Esophagus squamous epithelium (tissue), 5 donors: ENCODE measurements at regions not wholly inside any gene's neighbourhood (a gene's known extent, or its start where the extent isn't known, plus 50 kb on each side); places are given as distances from the start of the nearest gene placed in this dataset.

Experiments used
- DNase-seq: peaks from one replicate; lab custom pipeline; 2025; lab: John Stamatoyannopoulos, UW
- H3K27ac ChIP-seq, 4 donors: fragments of 200-600 bp; sonication (generic); one replicate each; pipeline ENCODE4 v1.5.1; 2016 to 2019; ENCODE audit warnings: mild to moderate bottlenecking in 1 of 4
- H3K27me3 ChIP-seq, 4 donors: fragments of 200-600 bp; sonication (generic); 1 replicate in 3 of 4; 2 replicates in 1 of 4; pipeline versions ENCODE4 v1.5.1 to v1.6.0; 2017 to 2021; ENCODE audit warnings: antibody characterized with exemption in 1 of 4
- H3K36me3 ChIP-seq, 3 donors: fragments of 200-600 bp; sonication (generic); one replicate each; pipeline ENCODE4 v1.5.1; 2016 to 2019
- H3K4me1 ChIP-seq, 3 donors: fragments of 200-600 bp; sonication (generic); one replicate each; pipeline ENCODE4 v1.5.1; 2017 to 2019
- H3K4me3 ChIP-seq, 4 donors: fragments of 200-600 bp; sonication (generic); 1 replicate in 3 of 4; 2 replicates in 1 of 4; pipeline ENCODE4 v1.5.1; 2016 to 2019; ENCODE audit warnings: mild to moderate bottlenecking in 2 of 4, moderate library complexity in 1 of 4
- H3K9me3 ChIP-seq, 3 donors: fragments of 200-600 bp; sonication (generic); one replicate each; pipeline ENCODE4 v1.5.1; 2016 to 2019
- POLR2A ChIP-seq, 4 donors: fragments of 450-650 bp; IDR thresholded peaks; one replicate each; pipeline ENCODE4 v1.6.1; 2017; ENCODE audit warnings: antibody characterized with exemption in 4 of 4, mild to moderate bottlenecking in 4 of 4, moderate library complexity in 3 of 4
- WGBS, 2 donors: methylation state at CpG; one replicate each; pipeline ENCODE4 v1.1.5; 2018; 5-methylcytosine and 5-hydroxymethylcytosine counted together
- intact Hi-C: fragments of 100-400 bp; cut with DNase I; formaldehyde crosslinking; loops from one replicate; pipeline ENCODE4 v1.15.0; 2022
- TF ChIP-seq, protein P1 (sequence below), 6 experiments: fragments of 450-650 bp in 4 of 6; fragments of 200-600 bp in 2 of 6; sonication (generic) in 2 of 6; IDR thresholded peaks; one replicate each; pipeline ENCODE4 v1.5.1; 2016 to 2019; ENCODE audit warnings: antibody characterized with exemption in 6 of 6, mild to moderate bottlenecking in 4 of 6, moderate library complexity in 4 of 6
- donor health status: DM: yes; HTN: yes; CAD: no.

DNA sequence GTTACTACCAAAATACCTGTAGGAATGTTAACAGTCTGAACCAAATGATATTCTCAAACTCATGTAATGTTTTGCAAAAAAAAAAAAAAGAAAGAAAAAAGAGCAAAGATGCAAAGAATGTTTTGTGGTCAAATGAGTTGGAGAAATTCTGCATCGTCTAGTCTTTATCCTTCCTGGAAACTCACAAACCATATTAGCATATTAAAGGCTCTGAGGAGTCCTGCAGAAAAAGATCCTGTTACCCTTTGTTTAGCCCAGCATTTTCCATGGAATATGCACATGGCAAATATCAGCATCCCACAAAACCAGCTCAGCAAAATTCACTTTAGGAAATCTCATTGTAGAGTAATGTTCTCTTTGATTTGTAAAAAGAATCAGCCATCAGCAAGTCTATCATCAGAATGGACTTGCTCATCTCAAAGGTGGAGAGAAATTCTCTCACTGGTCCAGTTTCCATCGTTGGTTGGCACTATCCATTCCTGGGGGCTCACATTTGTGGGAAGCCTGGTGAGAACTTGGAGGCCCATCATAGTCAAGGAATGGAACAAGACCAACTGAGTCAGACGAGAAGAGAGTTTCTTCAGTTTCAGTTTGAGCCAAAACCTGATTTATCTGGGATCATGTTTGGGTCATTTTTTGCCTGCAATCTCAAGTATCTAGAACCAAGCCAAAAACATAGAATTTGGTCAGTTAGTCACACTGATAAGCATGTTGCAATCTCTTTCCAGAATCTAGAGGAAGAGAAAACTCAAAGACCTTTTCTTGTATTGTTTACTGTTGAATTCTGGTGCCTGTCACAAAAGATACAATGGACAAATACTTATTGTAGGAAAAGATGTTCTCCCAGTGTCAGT, 129.8 kb downstream of the TBX5 start:
- TF ChIP-seq, protein P1, sequence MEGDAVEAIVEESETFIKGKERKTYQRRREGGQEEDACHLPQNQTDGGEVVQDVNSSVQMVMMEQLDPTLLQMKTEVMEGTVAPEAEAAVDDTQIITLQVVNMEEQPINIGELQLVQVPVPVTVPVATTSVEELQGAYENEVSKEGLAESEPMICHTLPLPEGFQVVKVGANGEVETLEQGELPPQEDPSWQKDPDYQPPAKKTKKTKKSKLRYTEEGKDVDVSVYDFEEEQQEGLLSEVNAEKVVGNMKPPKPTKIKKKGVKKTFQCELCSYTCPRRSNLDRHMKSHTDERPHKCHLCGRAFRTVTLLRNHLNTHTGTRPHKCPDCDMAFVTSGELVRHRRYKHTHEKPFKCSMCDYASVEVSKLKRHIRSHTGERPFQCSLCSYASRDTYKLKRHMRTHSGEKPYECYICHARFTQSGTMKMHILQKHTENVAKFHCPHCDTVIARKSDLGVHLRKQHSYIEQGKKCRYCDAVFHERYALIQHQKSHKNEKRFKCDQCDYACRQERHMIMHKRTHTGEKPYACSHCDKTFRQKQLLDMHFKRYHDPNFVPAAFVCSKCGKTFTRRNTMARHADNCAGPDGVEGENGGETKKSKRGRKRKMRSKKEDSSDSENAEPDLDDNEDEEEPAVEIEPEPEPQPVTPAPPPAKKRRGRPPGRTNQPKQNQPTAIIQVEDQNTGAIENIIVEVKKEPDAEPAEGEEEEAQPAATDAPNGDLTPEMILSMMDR (IDR thresholded peaks at IDR 0.05): no peak
- TF ChIP-seq POLR2A (IDR thresholded peaks at IDR 0.05): no peak
- no peak for DNase-seq
- Histone ChIP-seq H3K4me1 (peaks cover 0 to 4% (median 0%) of the 10 kb centered on the region in 3 donors), H3K27me3 (no peaks in the 10 kb centered on the region), H3K4me3 (no peak overlapping the region), H3K9me3 (no peaks in the 10 kb centered on the region), H3K36me3 (no peaks in the 10 kb centered on the region), H3K27ac (no peak overlapping the region)
- WGBS, 2 donors: 44 to 49% methylated on average over 3 of the region's 3 CpGs
- intact Hi-C loops: no loop called here

DNA sequence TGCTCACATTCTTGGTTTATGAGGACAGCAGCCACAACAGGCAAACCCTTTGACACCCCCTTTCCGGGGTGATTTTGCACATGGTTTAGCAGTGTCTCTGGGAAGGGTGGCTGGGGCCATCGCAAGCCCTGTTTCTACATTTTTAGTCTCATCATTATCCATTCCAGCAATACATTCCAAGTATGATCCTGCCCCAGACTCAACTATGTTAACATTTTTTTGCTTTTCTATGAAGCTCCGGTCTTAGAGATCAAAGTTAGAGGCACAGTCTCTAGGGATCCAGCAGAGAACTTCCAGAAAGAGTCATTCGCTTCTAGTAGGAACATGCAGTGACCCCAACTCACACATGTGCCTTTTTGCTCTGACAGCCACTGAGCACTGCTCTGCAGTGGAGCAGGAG, 130.9 kb downstream of the TBX5 start:
- TF ChIP-seq, protein P1 (IDR thresholded peaks at IDR 0.05): no peak
- TF ChIP-seq POLR2A (IDR thresholded peaks at IDR 0.05): no peak
- WGBS, 2 donors: 52 to 64% methylated on average over 4 of the region's 4 CpGs
- no peak overlapping the region for H3K27ac ChIP-seq
- H3K4me1 ChIP-seq: peaks cover 0 to 4% (median 0%) of the 10 kb centered on the region in 3 donors
- intact Hi-C loops: no loop called here
- no peak overlapping the region for H3K4me3 ChIP-seq
- no peak for DNase-seq
- H3K9me3 ChIP-seq: no peaks in the 10 kb centered on the region
- H3K27me3 ChIP-seq: no peaks in the 10 kb centered on the region
- H3K36me3 ChIP-seq: no peaks in the 10 kb centered on the region

DNA sequence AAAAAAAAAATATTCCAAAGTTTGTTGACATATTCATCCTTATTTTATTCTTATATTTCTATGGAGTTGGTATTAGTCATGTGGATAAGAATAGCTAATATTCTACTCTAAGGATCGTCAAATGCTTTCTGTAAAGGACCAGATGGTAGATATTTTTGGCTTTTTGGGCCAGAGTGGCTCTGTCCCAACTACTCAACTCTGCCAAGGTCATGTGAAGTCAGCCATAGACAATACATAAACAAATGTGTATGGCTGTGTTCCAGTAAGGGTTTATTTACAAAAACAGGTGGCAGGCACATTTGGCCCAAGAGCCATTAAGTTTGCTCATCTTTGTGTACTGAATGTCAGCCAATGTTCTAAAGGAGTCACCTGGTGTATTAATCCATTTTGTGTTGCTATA, 131.8 kb downstream of the TBX5 start:
- H3K27ac ChIP-seq: no peak overlapping the region
- no peaks in the 10 kb centered on the region for H3K9me3 ChIP-seq
- no peak overlapping the region for H3K4me3 ChIP-seq
- WGBS, 2 donors: 45 to 50% methylated on average over 1 of the region's 1 CpG
- H3K27me3 ChIP-seq: no peaks in the 10 kb centered on the region
- intact Hi-C loops: no loop called here
- DNase-seq: no peak
- H3K36me3 ChIP-seq: no peaks in the 10 kb centered on the region
- H3K4me1 ChIP-seq: peaks cover 0 to 4% (median 0%) of the 10 kb centered on the region in 3 donors
- TF ChIP-seq POLR2A (IDR thresholded peaks at IDR 0.05): no peak

DNA sequence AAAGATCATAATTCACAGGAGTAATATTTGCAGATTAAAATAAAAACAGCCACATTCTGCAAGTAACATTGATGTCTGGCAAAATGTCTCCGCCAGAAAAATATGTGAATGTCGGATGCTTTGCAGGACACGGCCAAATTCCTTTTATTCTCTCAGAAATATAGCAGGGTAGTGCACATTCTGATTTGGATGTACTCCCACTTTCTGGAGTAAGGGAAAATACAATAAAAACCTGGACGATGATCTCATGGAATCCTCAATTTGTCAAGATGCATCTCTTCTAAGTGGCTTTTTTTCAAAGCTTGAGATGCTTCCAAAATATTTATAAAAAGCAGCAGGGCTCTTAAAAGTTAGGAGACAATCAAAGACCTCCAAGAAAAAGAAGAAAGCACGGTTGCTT, 133.3 kb downstream of the TBX5 start:
- Histone ChIP-seq H3K4me1 (peaks cover 0 to 4% (median 0%) of the 10 kb centered on the region in 3 donors), H3K4me3 (no peak overlapping the region), H3K27ac (no peak overlapping the region), H3K36me3 (no peaks in the 10 kb centered on the region), H3K27me3 (no peaks in the 10 kb centered on the region), H3K9me3 (no peaks in the 10 kb centered on the region)
- intact Hi-C loops: no loop called here
- TF ChIP-seq, protein P1 (IDR thresholded peaks at IDR 0.05): no peak
- no peak for TF ChIP-seq POLR2A (IDR thresholded peaks at IDR 0.05)
- no peak for DNase-seq
- 40 to 64% methylated on average over 5 of the region's 5 CpGs for WGBS, 2 donors

DNA sequence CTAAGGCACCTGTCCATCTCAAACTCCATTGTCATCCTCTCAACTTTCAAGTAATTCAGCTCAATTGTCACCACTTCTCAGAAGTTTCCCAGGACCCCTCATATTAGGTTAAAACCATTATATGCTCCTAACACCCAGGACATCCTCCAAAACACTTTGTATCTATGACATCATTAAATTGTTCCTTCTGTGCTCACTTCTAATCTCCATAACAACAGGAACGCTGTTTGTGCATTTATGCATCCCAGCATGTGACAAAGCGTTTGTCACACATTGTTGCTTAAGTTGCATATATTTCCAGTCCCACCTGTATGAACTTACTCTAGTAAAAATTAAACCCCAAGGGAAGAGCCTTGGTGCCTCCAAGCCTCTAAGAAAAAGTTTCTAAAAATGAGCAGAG, 133.9 kb downstream of the TBX5 start:
- no peak for DNase-seq
- H3K4me3 ChIP-seq: no peak overlapping the region
- H3K36me3 ChIP-seq: no peaks in the 10 kb centered on the region
- intact Hi-C loops: no loop called here
- peaks cover 0 to 2% (median 0%) of the 10 kb centered on the region in 4 donors for H3K27me3 ChIP-seq
- WGBS, 2 donors: 51 to 52% methylated on average over 2 of the region's 2 CpGs
- no peak overlapping the region for H3K27ac ChIP-seq
- no peak for TF ChIP-seq POLR2A (IDR thresholded peaks at IDR 0.05)
- TF ChIP-seq, protein P1 (IDR thresholded peaks at IDR 0.05): no peak
- H3K4me1 ChIP-seq: peaks cover 0 to 4% (median 0%) of the 10 kb centered on the region in 3 donors
- H3K9me3 ChIP-seq: no peaks in the 10 kb centered on the region
